NCI-H446 treated with DMSO at 0.1 percent for 48 hours (cell line): ENCODE measurements at regions not wholly inside any gene's neighbourhood (a gene's known extent, or its start where the extent isn't known, plus 50 kb on each side); places are given as distances from the start of the nearest gene placed in this dataset.
A peak's percentile ranks its signal among the peaks of the same experiment; 100 is the strongest.

ENCODE experiments used
- DNase-seq: peaks from one replicate; lab custom pipeline; 2025; lab: John Stamatoyannopoulos, UW

DNA sequence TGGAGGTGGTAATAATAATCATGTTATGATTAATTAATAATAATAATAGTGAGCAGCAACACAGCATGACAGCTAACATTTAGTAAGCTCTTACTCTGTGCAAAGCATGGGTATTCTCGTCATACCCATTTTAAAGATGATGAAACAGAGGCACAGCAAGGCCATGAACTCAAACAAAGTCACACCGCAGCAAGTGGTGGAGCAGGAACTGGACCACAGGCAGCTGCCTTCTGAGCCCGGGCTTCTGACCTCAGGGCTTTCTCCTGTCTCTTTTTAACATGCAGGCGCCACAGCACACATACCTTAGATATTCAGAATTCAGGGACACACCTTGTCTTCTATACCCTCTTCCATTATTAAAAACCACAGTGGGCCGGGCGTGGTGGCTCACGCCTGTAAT, 50.7 kb upstream of the SPATA12 start:
- no peak for DNase-seq

DNA sequence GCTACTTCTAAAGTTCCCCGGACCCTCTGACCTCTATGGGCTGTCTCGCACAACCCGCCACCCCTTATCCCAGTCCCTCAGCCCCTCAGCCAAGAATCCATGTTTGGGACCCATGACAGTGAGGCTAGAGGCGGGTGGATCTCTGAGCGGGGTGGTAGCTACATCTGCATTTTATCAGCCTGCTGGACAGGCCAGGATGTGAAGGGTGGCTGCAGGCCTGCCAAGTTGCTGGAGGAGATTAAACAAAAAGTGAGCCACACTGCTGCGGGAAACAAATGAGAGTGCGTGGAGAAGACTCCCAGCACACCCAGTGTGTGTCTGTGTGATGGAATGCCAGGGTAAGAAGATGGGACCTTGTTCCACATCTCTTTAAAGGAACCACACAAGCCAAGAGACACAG, 51.1 kb upstream of the SPATA12 start:
- DNase-seq = no peak

DNA sequence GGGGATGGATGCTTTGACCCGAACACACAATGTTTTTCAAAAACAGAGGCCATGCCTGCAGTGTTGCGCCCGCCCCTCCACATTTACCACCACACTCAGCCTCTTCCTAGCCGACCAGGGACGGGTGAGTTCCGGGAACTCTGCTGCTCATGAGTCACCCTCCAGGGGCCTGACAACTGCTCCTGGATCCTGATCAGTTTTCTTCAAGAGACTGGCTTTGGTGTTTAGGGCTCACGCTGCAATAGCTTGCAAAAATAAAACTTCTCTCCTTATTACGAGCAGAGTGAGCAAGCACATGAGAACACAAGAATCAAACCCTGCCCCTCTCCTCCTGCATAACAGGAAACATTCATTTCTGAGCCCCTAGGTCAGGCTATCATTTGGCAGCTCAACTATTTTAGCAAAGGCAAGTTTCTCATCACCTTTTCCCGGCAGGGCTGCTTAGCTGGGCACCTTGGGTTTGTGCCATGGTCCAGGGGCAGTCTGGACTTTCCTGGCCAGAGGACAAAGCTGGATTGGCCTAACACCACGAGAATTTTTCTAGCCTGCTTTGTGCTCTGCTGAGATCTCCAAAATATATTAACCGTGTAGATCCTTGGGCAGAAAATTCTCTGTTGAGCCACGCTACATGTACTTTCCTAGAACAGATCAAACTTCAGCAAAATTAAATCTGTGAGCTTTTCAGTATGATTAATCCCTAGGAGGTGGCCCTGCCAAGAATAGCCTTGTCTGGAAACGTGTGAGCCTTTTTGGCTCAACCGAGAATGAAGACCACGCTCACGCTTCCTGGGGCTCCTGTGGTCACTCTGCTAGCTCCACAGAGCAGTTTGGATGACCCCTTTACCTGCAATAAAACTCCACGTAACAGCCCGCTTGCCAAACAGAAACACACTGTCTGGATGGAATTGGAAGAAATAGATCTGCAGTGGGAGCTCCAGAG, 52.7 kb upstream of the SPATA12 start:
- no peak for DNase-seq

- DNase-seq = no peak
Observed at GRCh38 chr3:57006949-57007419, 53.5 kb upstream of the SPATA12 start.

DNA sequence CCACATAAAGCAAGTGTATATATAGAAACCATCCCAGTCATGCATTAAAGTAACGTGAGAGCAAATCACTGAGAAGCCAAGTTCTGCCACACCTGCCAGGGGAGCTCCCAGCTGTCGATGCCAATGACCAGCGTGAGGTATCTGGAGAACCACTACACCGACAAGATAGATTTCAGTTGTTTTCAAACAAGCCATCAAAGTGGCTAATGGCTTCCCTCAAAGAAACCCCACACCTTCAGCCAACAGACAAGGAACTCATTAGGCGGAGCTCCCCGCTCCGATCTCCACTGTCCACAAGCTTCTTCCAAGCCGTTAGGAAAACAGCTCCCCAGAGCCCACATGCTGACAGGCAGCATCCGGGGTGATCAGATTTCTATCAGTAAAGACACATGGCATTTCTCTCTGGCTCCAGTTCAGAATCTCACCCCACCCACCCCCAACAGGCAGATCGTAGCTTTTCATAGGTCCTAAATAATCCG, 54.2 kb upstream of the SPATA12 start:
- no peak for DNase-seq

GRCh38 chr3:57004229-57004628, 56.2 kb upstream of the SPATA12 start:
- no peak for DNase-seq

DNA sequence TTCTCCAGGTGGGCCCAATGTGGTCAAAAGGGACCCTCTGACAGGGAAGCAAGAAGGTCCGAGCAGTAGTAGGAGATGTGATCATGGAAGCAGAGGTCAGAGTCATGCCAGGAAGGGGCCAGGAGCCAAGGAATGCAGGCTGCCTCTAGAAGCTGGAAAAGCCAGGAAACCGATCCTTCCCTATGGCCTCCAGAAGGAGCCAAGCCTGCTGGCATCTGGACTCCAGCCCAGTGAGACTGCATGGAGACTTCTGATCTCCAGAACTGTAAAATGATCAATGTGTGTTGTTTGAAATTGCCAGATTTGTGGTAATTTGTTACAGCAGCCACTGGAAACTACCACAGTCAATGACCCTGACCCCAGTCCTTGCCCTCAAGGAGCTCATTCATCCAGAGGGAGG, 56.8 kb upstream of the SPATA12 start:
- DNase-seq = peak; percentile 40

- DNase-seq = no peak
Observed at GRCh38 chr3:57001356-57001755, 59.1 kb upstream of the SPATA12 start.

DNA sequence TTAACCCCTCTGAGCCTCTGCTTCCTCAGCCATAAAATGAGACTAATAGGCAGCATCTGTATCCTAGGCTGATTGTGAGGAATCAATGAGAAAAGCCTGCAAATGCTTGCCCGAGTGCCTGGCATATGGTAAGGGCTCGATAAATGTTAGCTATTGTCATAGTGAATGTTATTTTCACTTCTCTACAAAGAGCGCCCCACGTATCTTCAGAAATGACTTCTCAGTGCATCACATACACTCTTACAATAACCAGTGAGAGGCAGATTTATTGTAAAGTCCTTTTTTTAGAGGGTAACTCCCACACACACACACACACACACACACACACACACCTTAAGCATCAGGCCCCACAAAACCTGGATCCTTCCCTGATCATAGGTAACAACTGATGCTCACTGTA, 60.5 kb upstream of the SPATA12 start:
- no peak for DNase-seq

DNA sequence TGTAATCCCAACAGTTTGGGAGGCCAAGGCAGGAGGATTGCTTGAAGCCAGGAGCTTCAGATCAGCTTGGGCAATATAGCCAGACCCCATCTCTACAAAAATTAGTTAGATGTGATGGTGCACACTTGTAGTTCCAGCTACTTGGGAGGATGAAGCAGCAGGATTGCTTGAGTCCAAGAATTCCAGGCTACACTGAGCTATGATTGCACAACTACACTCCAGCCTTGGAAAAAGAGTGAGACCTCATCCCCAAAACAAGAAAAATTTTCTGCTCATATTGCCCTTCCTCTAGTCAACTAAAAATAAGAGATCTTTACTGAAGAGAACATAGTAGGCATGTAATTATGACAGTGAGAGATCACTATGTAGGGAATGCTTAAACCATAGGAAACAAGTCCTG, 60.9 kb upstream of the SPATA12 start:
- DNase-seq = no peak

GRCh38 chr3:56998076-56998529, 62.4 kb upstream of the SPATA12 start:
- no peak for DNase-seq

- DNase-seq = no peak
Observed at GRCh38 chr3:56997675-56998074, 62.8 kb upstream of the SPATA12 start.

- no peak for DNase-seq
Observed at GRCh38 chr3:56997041-56997440, 63.4 kb upstream of the SPATA12 start.

DNA sequence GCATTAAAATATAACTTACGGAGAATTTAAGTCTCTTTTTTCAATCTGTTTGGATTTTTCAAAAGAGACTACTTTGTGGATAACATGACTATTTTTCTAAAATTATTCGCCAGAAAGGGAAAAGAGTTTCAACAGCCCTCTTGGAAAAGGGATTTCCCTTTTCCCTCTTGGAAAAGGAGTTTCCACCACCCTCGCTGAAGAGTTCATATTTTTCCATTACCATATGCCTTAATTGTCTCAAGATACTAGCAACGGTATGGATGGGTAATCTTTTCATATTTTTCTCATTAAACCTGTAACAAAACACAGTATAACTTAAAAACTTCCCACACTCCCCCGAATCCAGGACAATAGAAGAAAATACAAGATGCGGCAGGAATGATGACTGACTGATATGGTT, 66.1 kb upstream of the SPATA12 start:
- DNase-seq = no peak

GRCh38 chr3:56990641-56991015, 69.8 kb upstream of the SPATA12 start:
- no peak for DNase-seq

DNA sequence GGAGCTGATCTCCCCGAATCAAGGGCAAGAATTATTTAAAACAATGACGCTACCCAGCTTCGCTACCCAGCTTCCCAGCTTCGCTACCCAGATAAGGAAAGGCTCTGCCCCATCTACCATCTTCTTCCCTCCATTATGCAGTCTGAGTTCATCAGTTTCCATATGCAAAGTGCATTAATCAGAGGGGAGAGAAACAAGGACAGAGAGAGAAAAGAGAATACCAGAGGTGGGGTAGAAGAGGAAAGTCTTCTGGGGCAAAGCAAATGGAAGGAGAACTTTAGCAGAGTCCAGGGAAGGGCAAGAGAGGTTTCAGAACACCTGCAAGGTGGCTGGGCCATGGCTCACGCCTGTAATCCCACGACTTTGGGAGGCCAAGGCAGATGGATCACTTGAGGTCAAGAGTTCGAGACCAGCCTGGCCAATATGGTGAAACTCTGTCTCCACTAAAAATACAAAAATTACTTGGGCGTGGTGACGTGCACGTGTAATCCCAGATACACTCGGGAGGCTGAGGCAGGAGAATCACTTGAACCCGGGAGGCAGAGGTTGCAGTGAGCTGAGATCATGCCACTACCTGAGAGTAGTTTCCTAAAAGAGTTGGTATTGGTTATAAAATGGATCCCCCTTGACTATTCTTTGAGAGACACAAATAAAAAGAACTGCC, 70.4 kb upstream of the SPATA12 start:
- DNase-seq = no peak

- no peak for DNase-seq
Observed at GRCh38 chr3:56989169-56989976, 71.1 kb upstream of the SPATA12 start.

GRCh38 chr3:56988458-56989168, 71.9 kb upstream of the SPATA12 start:
- peak; percentile 88 for DNase-seq

DNA sequence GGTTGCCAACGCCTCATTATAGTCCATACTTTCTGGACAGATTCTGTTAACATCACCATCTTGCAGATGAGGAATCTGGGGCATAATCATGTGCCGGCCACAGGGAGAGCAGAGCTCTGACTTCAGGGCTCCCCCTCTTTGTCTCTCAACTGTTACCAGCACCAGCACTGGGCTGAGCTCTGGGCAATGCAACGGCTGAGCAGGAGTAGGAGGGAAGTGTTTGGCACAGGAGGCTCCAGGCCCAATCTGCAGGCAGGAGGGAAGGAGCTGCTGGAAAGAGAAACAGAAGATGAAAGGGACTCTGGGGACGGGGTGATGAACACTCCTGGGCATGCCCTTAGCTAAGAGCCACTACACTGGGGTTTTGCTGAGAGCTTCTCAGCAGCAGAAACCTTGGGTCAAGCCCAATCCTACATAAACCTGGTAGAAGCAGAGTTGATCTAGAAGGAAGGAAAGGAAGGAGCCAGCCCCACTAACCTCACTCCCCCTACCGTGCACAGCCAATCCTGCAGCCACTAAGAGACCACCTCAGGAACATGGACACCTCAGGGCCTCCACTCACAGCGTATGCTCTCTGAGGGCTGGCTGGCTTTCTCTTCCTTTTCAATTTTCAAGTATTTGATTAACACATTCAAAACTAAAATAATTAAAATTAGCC, 73.1 kb upstream of the SPATA12 start:
- DNase-seq = no peak

- no peak for DNase-seq
Observed at GRCh38 chr3:56986347-56986746, 74.1 kb upstream of the SPATA12 start.

- DNase-seq = no peak
Observed at GRCh38 chr3:56985878-56986277, 74.6 kb upstream of the SPATA12 start.
